ENCODE measurements at regions not wholly inside any gene's neighbourhood (a gene's known extent, or its start where the extent isn't known, plus 50 kb on each side); places are given as distances from the start of the nearest gene placed in this dataset.
"Not testable (repeated sequence)": the region's sequence is repeated elsewhere in the genome, so short reads cannot be mapped to it uniquely, and the experiment has no call there.

GRCh38 chr18:70536370-70537062 lies 247.7 kb downstream of the SOCS6 start:
- no peak for DNase-seq

DNA sequence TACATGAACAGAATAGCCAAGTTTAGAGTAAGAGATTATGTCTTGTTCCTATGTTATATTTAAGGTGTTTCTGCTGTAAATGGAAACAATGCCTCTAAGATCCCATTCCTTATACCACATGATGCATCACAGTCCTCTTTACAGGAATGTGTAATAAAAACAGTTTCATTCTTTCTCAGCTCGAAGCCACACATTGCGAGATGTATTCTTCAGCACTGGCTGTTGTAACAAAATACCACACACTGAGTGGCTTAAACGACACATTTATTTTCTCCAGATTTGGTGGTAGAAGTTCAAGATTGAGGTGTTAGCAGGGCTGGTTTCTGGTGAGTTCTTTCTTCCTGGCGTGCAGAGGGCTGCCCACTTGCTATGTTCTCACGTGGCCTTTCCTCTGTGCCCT lies 246.2 kb downstream of the SOCS6 start:
- peak; percentile 1 for DNase-seq

- DNase-seq: not testable (repeated sequence)
These were observed 236.5 kb downstream of the SOCS6 start for GRCh38 chr18:70525322-70525721.

- no peak for DNase-seq
These were observed 234.9 kb downstream of the SOCS6 start for GRCh38 chr18:70523792-70524182.

DNA sequence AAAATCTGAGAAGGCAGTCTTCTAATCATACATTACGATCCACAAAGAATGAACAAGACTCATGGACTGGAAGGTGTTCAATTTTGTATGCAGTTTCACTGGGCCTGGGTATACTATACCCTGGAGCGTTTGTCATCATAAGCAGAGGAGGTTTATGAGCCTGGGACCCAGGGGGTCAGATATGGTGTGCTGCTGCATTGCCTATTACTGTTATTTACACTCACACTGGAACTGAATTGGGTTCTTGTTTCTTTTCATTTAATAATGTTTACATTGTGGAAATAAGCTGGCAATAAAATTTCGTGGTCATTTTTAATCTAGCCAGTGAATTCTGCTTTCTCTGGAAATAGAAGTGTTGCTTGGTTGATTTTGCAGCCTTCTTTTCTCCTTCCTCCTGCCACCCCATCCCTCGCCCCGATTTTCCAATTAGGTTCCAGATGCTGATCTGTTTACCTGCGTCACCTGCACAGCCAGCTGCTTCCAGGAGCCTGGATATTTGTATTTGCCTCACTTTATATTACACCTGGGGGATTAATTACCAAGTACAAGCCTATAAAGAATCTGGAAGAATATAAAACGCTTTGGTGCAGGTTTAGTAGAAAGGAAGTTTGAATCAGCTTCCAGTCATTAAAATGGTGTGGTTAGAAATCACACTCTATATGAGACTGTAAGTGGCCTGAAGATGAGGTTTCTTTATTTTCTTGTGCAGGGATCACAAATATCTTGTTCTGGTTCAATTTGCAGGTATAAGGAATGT lies 234.4 kb downstream of the SOCS6 start:
- no peak for DNase-seq

GRCh38 chr18:70522183-70522680 lies 233.4 kb downstream of the SOCS6 start:
- DNase-seq: no peak

- DNase-seq: no peak
These were observed 232.0 kb downstream of the SOCS6 start for GRCh38 chr18:70520867-70521266.

GRCh38 chr18:70513502-70514171 lies 224.8 kb downstream of the SOCS6 start:
- DNase-seq: no peak

DNA sequence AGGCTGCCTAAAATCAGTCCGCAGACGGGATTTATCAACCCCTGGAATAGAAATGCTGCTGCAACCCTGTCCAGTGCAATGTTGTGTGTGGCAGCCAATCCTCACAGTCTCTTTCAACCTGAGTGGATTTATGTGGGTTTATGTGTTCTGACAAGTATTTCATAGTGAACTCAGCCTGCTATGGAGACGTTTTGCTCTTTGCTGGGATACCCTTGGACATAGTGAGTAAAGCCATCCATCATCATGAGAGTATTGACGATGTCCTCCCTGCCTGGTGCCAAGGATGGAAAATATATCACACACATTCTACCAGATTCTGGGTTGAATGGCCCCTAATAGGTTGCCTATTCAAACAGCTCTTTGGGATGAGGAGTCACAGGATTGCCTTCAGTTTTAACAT lies 219.1 kb downstream of the SOCS6 start:
- no peak for DNase-seq

DNA sequence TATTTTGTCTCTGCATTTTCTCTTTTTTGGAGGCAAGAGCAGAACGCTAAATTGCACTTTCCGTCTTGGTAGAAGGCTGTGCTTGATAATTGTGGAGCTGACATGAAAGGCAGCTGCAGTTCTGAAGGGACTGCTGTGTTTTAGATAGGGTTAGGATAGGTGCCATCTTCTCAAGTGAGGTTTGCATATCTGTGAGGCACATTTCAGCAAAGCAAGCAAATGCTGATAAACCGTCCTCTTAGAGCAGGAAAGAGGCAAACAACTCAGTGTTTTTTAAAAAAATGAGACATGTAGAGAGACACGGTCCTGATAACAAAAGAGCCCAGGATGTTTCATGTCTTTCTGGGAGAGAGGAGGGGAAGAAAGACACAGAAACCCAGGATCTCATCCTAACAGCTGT lies 217.7 kb downstream of the SOCS6 start:
- no peak for DNase-seq

DNA sequence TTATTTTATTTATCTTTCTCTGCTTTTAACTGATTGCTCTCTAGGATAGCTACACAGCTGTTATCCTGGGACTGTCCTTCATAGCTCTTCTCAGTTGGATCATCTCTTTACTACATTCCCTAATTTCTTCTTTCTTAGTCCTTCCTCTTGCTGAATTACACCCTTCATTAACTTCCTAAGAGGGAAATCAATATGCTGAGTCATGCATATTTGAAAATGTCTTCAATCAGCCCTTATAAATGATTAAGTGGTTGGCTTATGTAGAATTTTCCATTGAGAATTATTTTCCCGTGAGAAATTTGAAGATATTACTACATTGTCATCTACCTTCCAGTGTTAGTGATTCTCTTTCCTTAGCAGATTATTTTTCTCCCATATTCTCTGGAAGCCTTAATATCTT lies 214.2 kb downstream of the SOCS6 start:
- no peak for DNase-seq

GRCh38 chr18:70501358-70501757 lies 212.5 kb downstream of the SOCS6 start:
- DNase-seq: no peak

DNA sequence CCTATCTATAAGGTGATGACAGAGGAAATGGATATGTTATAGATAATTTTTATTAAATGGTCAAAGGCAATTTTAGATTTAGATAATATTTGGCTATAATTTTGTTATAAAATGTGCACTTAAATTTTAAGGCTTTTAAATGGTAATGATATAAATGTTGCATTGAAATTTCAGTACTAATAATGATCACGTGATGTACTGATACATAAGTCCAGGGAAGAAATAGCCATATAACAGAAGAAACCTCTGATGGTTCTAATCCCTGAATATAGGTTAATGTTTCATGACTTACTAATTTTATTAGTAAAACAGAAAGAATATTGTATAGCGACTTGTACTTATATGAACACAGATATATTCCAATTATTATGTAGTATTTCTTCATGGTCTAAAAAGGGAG lies 211.9 kb downstream of the SOCS6 start:
- no peak for DNase-seq

GRCh38 chr18:70499218-70499691 lies 210.4 kb downstream of the SOCS6 start:
- DNase-seq: no peak

DNA sequence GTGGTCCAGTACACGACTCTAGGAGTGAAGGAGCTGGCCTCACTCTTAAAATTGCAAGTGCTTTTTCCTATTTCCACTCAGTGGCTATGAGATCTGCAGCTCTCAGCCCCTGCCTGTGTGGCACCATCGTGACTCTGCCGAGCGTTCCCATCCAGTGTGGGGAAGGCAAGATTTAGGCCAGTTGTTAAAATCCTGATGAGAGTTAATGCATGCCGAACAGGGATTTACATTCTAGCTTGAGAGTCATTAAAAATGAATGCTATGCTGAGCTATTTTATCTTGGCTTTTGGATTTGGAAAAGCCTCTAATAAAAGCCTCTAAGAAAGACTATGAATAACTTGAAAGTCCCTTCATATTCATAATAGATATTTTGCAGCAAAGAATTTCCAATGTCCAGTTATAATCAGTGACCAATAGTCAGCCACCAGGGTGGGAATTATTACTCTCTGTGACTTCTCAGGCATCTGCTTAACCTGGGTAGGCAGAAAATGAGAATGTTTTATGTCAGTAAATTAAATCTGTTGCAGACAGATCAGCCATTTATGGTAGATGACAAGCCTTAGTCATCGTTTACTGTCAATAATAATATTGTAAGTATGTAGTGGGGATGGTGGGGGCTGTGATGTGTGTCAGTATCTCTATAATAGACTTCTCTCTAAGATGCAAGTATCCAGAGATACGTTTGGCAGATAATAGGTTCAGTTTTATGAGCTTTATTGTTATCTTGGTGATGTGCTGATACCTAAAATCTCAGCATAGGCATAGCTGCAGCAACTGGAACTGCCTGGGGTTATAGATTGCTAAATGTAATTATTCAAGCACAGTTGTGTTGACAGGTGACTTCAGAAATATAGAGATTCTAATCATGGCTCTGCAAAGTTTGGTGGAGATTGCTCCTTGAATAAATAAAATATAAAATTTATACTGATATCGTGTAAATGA lies 207.8 kb downstream of the SOCS6 start:
- no peak for DNase-seq

GRCh38 chr18:70494524-70494923 lies 205.7 kb downstream of the SOCS6 start:
- no peak for DNase-seq

DNA sequence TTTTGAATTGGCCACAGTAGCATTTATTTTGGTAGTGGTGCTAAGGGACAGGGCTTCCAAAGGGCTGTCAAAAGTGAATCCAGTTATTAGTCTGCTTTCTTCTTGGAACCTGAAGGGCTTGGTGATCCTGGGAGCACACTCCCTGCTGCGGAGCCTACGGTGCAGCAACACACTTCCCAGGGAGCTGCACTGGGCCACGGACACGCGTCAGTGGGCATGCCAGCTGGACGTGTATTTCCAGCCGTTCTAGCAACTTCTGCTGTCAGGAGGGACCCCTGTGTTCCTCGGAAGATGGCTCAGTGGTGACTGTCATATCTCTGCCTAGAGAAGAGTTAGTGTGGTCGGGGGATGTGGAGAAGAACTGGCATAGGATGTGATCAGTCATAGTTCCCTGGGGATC lies 204.6 kb downstream of the SOCS6 start:
- DNase-seq: no peak

- peak; percentile 49 for DNase-seq
These were observed 203.0 kb downstream of the SOCS6 start for GRCh38 chr18:70491734-70492348.

GRCh38 chr18:70489986-70490933 lies 201.4 kb downstream of the SOCS6 start:
- DNase-seq: peak; percentile 37

- DNase-seq: no peak
These were observed 200.7 kb downstream of the SOCS6 start for GRCh38 chr18:70489571-70489970.

DNA sequence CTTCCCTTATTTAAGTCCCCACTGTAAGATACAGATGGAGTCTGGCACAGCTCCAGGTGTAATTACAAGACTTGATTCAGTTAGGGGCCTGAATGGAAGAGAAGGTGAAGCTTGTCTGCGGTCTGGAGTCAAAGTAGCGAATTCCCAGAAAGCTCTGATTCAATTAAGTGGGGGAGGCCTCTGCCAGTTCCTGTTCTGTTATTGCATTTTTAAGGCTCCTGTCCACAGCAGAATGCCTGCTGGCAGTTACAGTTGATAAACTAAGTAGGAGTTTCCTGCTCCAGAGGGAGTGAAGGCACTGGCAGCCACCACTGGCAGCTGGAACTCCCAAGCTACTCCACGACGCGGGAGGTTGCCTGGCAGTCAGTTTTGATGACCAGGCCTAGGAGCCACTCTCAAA lies 181.1 kb downstream of the SOCS6 start:
- DNase-seq: no peak
